ENCODE measurements at regions not wholly inside any gene's neighbourhood (a gene's known extent, or its start where the extent isn't known, plus 50 kb on each side); places are given as distances from the start of the nearest gene placed in this dataset.

DNA sequence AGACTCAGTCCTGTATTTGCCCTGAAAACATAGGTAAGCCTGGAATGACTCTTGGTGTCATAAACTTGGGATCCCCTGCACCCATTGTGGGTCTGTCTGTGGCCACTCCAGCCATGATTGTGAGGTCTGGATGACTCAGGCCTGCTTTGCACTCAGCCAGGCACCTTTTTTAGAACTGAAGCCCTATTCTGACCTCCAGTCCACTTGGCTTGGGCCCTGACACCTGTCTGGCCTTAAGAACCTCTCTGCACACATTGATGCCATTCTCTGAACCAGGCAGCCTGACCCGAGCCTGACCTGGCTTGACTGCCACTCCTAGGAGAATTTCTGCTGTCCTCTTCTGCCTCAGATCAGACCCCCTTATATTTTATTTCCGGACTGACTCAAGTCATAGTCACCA lies 383.7 kb downstream of the MAFB start:
- no peak for TF ChIP-seq CTCF (conservative IDR thresholded peaks at IDR 0.05 in 1 of 2, IDR thresholded peaks at IDR 0.05 in 1 of 2; ENCODE audit: extremely low read depth in 1 of 2, insufficient read depth in 1 of 2, low read depth in 1 of 2, low read length in 2 of 2)
- no peak for TF ChIP-seq EZH2 (IDR thresholded peaks at IDR 0.05; ENCODE audit: borderline replicate concordance, low read length)
